Smooth muscle cell (in vitro differentiated cells): ENCODE measurements at regions not wholly inside any gene's neighbourhood (a gene's known extent, or its start where the extent isn't known, plus 50 kb on each side); places are given as distances from the start of the nearest gene placed in this dataset.
A peak's percentile ranks its signal among the peaks of the same experiment; 100 is the strongest.

Experiments used
- DNase-seq: peaks from one replicate; lab custom pipeline; 2025; ENCODE audit not compliant: unreplicated experiment; lab: John Stamatoyannopoulos, UW
- H2AFZ ChIP-seq: fragments of 200-600 bp; sonication (generic); 2 replicates; pipeline ENCODE4 v1.6.0; 2016; ENCODE audit warnings: antibody characterized with exemption, low read depth, mild to moderate bottlenecking
- H3F3A ChIP-seq: fragments of 200-600 bp; sonication (generic); 2 replicates; pipeline ENCODE4 v1.6.0; 2017; ENCODE audit warnings: antibody characterized with exemption, low read depth
- H3K27ac ChIP-seq: fragments of 200-600 bp; sonication (generic); 2 replicates; pipeline ENCODE4 v1.5.1; 2016; ENCODE audit warnings: low read depth, mild to moderate bottlenecking
- H3K27me3 ChIP-seq: fragments of 200-600 bp; sonication (generic); 2 replicates; pipeline ENCODE4 v1.6.1; 2016; ENCODE audit warnings: low read depth, mild to moderate bottlenecking
- H3K36me3 ChIP-seq: fragments of 200-600 bp; sonication (generic); 2 replicates; pipeline ENCODE4 v1.5.1; 2016; ENCODE audit warnings: low read depth
- H3K4me1 ChIP-seq: fragments of 200-600 bp; sonication (generic); 2 replicates; pipeline ENCODE4 v1.5.1; 2016; ENCODE audit warnings: low read depth
- H3K4me2 ChIP-seq: fragments of 200-600 bp; sonication (generic); 2 replicates; pipeline ENCODE4 v1.6.0; 2016; ENCODE audit warnings: mild to moderate bottlenecking
- H3K4me3 ChIP-seq: fragments of 200-600 bp; sonication (generic); 2 replicates; pipeline ENCODE4 v1.5.1; 2016; ENCODE audit warnings: mild to moderate bottlenecking
- H3K79me2 ChIP-seq: fragments of 200-600 bp; sonication (generic); 2 replicates; pipeline ENCODE4 v1.6.0; 2016; ENCODE audit warnings: low read depth, mild to moderate bottlenecking
- H3K9ac ChIP-seq: fragments of 200-600 bp; sonication (generic); 2 replicates; pipeline ENCODE4 v1.6.0; 2016; ENCODE audit warnings: low read depth
- H3K9me3 ChIP-seq: fragments of 200-600 bp; sonication (generic); replicated peaks from 2 replicates; pipeline ENCODE4 v1.5.1; 2016; ENCODE audit warnings: low read depth
- H4K20me1 ChIP-seq: fragments of 200-600 bp; sonication (generic); 2 replicates; pipeline ENCODE4 v1.6.0; 2016; ENCODE audit warnings: low read depth
- WGBS: methylation state at CpG from one replicate; pipeline ENCODE4 v1.1.7; 2016; ENCODE audit warnings: low lambda C conversion rate; 5-methylcytosine and 5-hydroxymethylcytosine counted together
- TF ChIP-seq, protein P1 (sequence below): fragments of 200-600 bp; sonication (generic); IDR thresholded peaks from 2 replicates; pipeline ENCODE4 v1.5.1; 2017; ENCODE audit warnings: borderline replicate concordance, mild to moderate bottlenecking, antibody characterized with exemption; ENCODE audit not compliant: insufficient read depth, poor library complexity, severe bottlenecking

DNA sequence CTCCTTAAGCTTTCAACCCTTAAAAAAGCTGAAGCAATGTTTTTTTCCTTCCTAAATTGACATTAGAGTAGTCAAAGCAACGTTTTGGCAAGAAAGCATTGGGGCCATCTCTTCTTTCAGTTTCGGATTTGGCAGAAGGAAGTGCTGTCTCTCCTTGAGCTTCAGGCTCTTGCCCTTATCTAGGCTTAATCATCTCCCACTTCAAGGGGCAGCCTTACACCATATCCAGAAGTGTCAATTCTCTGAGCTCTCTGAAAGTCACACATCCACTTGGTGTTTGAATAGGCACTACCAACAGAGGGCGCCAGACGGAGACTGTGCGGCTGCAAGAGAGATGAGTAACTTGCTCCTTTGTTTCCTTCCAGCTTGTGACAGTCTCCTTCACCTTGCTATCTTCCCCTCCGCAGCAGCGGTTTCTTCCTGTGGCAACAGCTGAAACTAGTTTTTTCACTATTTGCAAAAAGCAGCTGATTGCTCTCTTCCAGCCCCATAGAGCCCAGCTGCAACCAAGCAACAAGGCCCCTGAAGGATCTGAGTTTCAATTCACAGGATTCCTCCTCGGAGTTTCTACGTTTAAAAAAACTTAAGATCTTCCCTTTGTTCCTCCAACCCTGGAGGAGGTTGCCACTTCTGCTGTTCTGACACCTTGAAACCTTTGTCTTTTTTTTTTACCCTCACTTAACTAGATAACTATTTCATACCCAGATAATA lies 147.0 kb upstream of the SLCO3A1 start:
- Histone ChIP-seq H3K9me3 (no peaks in the 10 kb centered on the region), H3K4me2 (no peak overlapping the region), H3K4me1 (no peaks in the 10 kb centered on the region), H3K27ac (no peak overlapping the region), H2AFZ (no peak overlapping the region), H3K27me3 (peaks cover 4% of the 10 kb centered on the region), H3F3A (no peaks in the 10 kb centered on the region), H3K4me3 (no peak overlapping the region), H4K20me1 (no peaks in the 10 kb centered on the region), H3K79me2 (no peaks in the 10 kb centered on the region), H3K36me3 (no peaks in the 10 kb centered on the region), H3K9ac (no peak overlapping the region)
- WGBS: 29% methylated on average over 9 of the region's 9 CpGs
- DNase-seq: no peak
- TF ChIP-seq, protein P1, sequence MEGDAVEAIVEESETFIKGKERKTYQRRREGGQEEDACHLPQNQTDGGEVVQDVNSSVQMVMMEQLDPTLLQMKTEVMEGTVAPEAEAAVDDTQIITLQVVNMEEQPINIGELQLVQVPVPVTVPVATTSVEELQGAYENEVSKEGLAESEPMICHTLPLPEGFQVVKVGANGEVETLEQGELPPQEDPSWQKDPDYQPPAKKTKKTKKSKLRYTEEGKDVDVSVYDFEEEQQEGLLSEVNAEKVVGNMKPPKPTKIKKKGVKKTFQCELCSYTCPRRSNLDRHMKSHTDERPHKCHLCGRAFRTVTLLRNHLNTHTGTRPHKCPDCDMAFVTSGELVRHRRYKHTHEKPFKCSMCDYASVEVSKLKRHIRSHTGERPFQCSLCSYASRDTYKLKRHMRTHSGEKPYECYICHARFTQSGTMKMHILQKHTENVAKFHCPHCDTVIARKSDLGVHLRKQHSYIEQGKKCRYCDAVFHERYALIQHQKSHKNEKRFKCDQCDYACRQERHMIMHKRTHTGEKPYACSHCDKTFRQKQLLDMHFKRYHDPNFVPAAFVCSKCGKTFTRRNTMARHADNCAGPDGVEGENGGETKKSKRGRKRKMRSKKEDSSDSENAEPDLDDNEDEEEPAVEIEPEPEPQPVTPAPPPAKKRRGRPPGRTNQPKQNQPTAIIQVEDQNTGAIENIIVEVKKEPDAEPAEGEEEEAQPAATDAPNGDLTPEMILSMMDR: peak; percentile 86

DNA sequence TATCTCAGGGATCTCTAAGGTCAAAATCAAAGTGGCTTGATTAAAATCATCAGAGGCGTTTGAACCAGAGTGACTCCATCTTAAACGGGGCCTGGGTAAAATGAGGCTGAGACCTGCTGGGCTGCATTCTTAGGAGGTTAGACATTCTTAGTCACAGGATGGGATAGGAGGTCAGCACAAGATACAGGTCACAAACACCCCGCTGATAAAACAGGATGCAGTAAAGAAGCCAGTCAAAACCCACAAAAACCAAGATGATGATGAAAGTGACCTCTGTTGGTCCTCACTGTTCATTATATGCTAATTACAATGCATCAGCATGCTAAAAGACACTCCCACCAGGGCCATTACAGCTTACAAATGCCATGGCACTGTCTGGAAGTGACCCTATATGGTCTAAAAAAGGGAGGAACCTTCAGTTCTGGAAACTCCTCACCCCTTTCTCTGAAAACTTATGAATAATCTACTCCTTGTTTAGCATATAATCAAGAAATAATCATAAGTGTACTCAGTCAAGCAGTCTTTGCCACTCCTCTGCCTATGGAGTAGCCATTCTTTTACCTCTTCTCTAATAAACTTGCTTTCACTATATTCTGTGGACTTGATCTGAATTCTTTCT lies 143.3 kb upstream of the SLCO3A1 start:
- Histone ChIP-seq H3K4me2 (no peak overlapping the region), H2AFZ (no peak overlapping the region), H3K36me3 (no peaks in the 10 kb centered on the region), H3K4me3 (no peak overlapping the region), H3K79me2 (no peaks in the 10 kb centered on the region), H3K9ac (no peak overlapping the region), H3K27ac (no peak overlapping the region), H3K27me3 (no peaks in the 10 kb centered on the region), H3K9me3 (no peaks in the 10 kb centered on the region), H4K20me1 (no peaks in the 10 kb centered on the region), H3F3A (no peaks in the 10 kb centered on the region), H3K4me1 (no peaks in the 10 kb centered on the region)
- TF ChIP-seq, protein P1: no peak
- WGBS: 48% methylated on average over 3 of the region's 3 CpGs
- DNase-seq: no peak

DNA sequence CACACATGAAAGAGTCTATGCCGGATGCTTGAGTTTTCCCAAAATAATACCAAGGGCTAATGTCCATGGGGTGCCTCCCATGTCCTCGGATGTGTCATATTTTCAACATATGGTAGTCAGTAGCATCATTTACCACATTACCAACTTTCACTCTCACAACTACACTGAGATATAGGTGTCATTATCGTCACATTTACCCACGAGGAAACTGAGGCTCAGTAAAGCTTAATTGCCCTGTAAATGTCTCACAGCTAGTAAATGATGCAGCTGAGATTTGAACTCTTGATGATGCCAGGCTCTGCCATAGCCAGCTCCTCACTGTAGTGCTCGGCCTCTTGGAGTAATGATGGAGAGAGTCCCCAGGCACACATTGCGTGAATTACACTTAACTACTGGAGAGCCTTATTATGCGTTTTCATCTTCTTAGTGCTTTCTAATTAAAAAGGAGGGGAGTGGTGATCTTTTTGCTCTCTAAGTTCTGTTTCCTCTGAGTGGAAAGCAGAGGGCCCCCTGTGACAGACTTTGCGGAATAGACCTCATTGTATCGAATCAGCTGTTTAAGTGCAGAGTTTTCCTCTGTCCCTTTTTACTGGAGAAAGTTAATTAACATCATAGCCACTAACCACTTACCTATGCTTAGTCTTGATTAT lies 142.0 kb upstream of the SLCO3A1 start:
- Histone ChIP-seq H3K4me3 (no peak overlapping the region), H3K27me3 (no peaks in the 10 kb centered on the region), H3K9me3 (no peaks in the 10 kb centered on the region), H3F3A (no peaks in the 10 kb centered on the region), H3K9ac (no peak overlapping the region), H3K4me1 (no peaks in the 10 kb centered on the region), H3K36me3 (no peaks in the 10 kb centered on the region), H3K4me2 (no peak overlapping the region), H3K79me2 (no peaks in the 10 kb centered on the region), H2AFZ (no peak overlapping the region), H4K20me1 (no peaks in the 10 kb centered on the region), H3K27ac (no peak overlapping the region)
- DNase-seq: no peak
- 88% methylated on average over 9 of the region's 9 CpGs for WGBS
- TF ChIP-seq, protein P1: no peak
